ENCODE measurements at regions not wholly inside any gene's neighbourhood (a gene's known extent, or its start where the extent isn't known, plus 50 kb on each side); places are given as distances from the start of the nearest gene placed in this dataset.

- Histone ChIP-seq H3K27ac (no peak overlapping the region), H3K27me3 (no peaks in the 10 kb centered on the region), H3K36me3 (no peaks in the 10 kb centered on the region), H3K4me1 (no peaks in the 10 kb centered on the region), H3K4me3 (no peak overlapping the region), H3K9me3 (no peaks in the 10 kb centered on the region)
- TF ChIP-seq CTCF (IDR thresholded peaks at IDR 0.05) (no peak), POLR2A (IDR thresholded peaks at IDR 0.05) (no peak)
- intact Hi-C loops (cut with DNase I; ENCODE audit: low total_unique reads), result no loop called here
- no peak for DNase-seq
These were observed 62.1 kb downstream of the OLIG1 start for GRCh38 chr21:33132054-33132453.

- H3K27me3 ChIP-seq, result no peaks in the 10 kb centered on the region
- H3K9me3 ChIP-seq, result no peaks in the 10 kb centered on the region
- intact Hi-C loops (cut with DNase I; ENCODE audit: low total_unique reads), result no loop called here
- TF ChIP-seq POLR2A (IDR thresholded peaks at IDR 0.05) (no peak), CTCF (IDR thresholded peaks at IDR 0.05) (no peak)
- no peak overlapping the region for H3K4me3 ChIP-seq
- no peaks in the 10 kb centered on the region for H3K4me1 ChIP-seq
- no peak for DNase-seq
- H3K36me3 ChIP-seq, result no peaks in the 10 kb centered on the region
- H3K27ac ChIP-seq, result no peak overlapping the region
These were observed 64.0 kb downstream of the OLIG1 start for GRCh38 chr21:33133892-33134291.

- Histone ChIP-seq H3K4me3 (no peak overlapping the region), H3K27ac (no peak overlapping the region), H3K4me1 (no peaks in the 10 kb centered on the region), H3K27me3 (no peaks in the 10 kb centered on the region), H3K36me3 (no peaks in the 10 kb centered on the region), H3K9me3 (no peaks in the 10 kb centered on the region)
- TF ChIP-seq CTCF (IDR thresholded peaks at IDR 0.05), result no peak
- no peak for TF ChIP-seq POLR2A (IDR thresholded peaks at IDR 0.05)
- DNase-seq, result no peak
- intact Hi-C loops (cut with DNase I; ENCODE audit: low total_unique reads), result no loop called here
These were observed 66.0 kb downstream of the OLIG1 start for GRCh38 chr21:33135925-33136324.

GRCh38 chr21:33136847-33137502 lies 67.0 kb downstream of the OLIG1 start:
- H3K9me3 ChIP-seq, result no peaks in the 10 kb centered on the region
- H3K4me3 ChIP-seq, result no peak overlapping the region
- no peaks in the 10 kb centered on the region for H3K36me3 ChIP-seq
- DNase-seq, result no peak
- no peak for TF ChIP-seq CTCF (IDR thresholded peaks at IDR 0.05)
- TF ChIP-seq POLR2A (IDR thresholded peaks at IDR 0.05), result no peak
- no peak overlapping the region for H3K27ac ChIP-seq
- H3K4me1 ChIP-seq, result no peaks in the 10 kb centered on the region
- no peaks in the 10 kb centered on the region for H3K27me3 ChIP-seq
- intact Hi-C loops (cut with DNase I; ENCODE audit: low total_unique reads), result no loop called here

GRCh38 chr21:33139084-33139483 lies 69.1 kb downstream of the OLIG1 start:
- H3K4me3 ChIP-seq, result no peak overlapping the region
- no peaks in the 10 kb centered on the region for H3K27me3 ChIP-seq
- TF ChIP-seq CTCF (IDR thresholded peaks at IDR 0.05) (no peak), POLR2A (IDR thresholded peaks at IDR 0.05) (no peak)
- no peaks in the 10 kb centered on the region for H3K9me3 ChIP-seq
- no peak for DNase-seq
- H3K4me1 ChIP-seq, result no peaks in the 10 kb centered on the region
- no peaks in the 10 kb centered on the region for H3K36me3 ChIP-seq
- intact Hi-C loops (cut with DNase I; ENCODE audit: low total_unique reads), result no loop called here
- no peak overlapping the region for H3K27ac ChIP-seq
